ENCODE measurements at regions not wholly inside any gene's neighbourhood (a gene's known extent, or its start where the extent isn't known, plus 50 kb on each side); places are given as distances from the start of the nearest gene placed in this dataset.

GRCh38 chr2:7771781-7772180 is 854.6 kb downstream of the RNF144A start:
- TF ChIP-seq ZNF174 (tag by site-specific recombination; IDR thresholded peaks at IDR 0.05) (no peak), ZNF529 (tag by site-specific recombination; IDR thresholded peaks at IDR 0.05; ENCODE audit: insufficient replicate concordance) (no peak), ZNF629 (tag by site-specific recombination; IDR thresholded peaks at IDR 0.05) (no peak), SCRT1 (tag by site-specific recombination; IDR thresholded peaks at IDR 0.05; ENCODE audit: borderline replicate concordance) (no peak), GFI1B (tag by site-specific recombination; IDR thresholded peaks at IDR 0.05) (no peak), RBAK (tag by site-specific recombination; IDR thresholded peaks at IDR 0.05) (no peak), ZNF560 (tag by site-specific recombination; IDR thresholded peaks at IDR 0.05; ENCODE audit: borderline replicate concordance) (no peak), ZNF404 (tag by site-specific recombination; IDR thresholded peaks at IDR 0.05) (no peak), CTCF (tag by site-specific recombination; IDR thresholded peaks at IDR 0.05) (no peak), ZFP69B (tag by site-specific recombination; IDR thresholded peaks at IDR 0.05) (no peak), ZNF10 (tag by site-specific recombination; IDR thresholded peaks at IDR 0.05) (no peak), PRDM1 (tag by site-specific recombination; IDR thresholded peaks at IDR 0.05) (no peak)
- ChIA-PET CTCF (interaction anchor here (0.6 kb wide), 1 partner anchor 823 kb away, joined by 3 read pairs; no protein-coding TSS in a partner anchor), POLR2A (no interaction called here)

GRCh38 chr2:7773362-7774360 is 856.4 kb downstream of the RNF144A start:
- H3K9me3 ChIP-seq (ENCODE audit: control insufficient read depth, insufficient read depth, low read depth, low read length), result no peaks in the 10 kb centered on the region
- H3K4me1 ChIP-seq (ENCODE audit: control insufficient read depth, insufficient read depth, low read length), result no peaks in the 10 kb centered on the region
- no peak overlapping the region for H3K27ac ChIP-seq (ENCODE audit: extremely low read depth, low read depth, low read length)
- TF ChIP-seq ZNF211 (tag by site-specific recombination; IDR thresholded peaks at IDR 0.05; ENCODE audit: low read depth), result no peak
- TF ChIP-seq, protein P1, sequence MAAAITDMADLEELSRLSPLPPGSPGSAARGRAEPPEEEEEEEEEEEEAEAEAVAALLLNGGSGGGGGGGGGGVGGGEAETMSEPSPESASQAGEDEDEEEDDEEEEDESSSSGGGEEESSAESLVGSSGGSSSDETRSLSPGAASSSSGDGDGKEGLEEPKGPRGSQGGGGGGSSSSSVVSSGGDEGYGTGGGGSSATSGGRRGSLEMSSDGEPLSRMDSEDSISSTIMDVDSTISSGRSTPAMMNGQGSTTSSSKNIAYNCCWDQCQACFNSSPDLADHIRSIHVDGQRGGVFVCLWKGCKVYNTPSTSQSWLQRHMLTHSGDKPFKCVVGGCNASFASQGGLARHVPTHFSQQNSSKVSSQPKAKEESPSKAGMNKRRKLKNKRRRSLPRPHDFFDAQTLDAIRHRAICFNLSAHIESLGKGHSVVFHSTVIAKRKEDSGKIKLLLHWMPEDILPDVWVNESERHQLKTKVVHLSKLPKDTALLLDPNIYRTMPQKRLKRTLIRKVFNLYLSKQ (tag by site-specific recombination; IDR thresholded peaks at IDR 0.05; ENCODE audit: borderline replicate concordance), result no peak
- no peak for TF ChIP-seq ZNF311 (tag by site-specific recombination; IDR thresholded peaks at IDR 0.05; ENCODE audit: borderline replicate concordance)
- POLR2A ChIA-PET, result no interaction called here
- no peak overlapping the region for H3K4me3 ChIP-seq (ENCODE audit: low read depth, low read length)
- CTCF ChIA-PET, result no interaction called here
- no peaks in the 10 kb centered on the region for H3K36me3 ChIP-seq (ENCODE audit: control insufficient read depth in 2 of 2, insufficient read depth in 1 of 2, low read length in 2 of 2)

More at GRCh38 chr2:7771781-7772180, 854.6 kb downstream of the RNF144A start:
- Histone ChIP-seq H3K4me3 (ENCODE audit: low read depth, low read length) (no peak overlapping the region), H3K27ac (ENCODE audit: extremely low read depth, low read depth, low read length) (no peak overlapping the region), H3K36me3 (ENCODE audit: control insufficient read depth in 2 of 2, insufficient read depth in 1 of 2, low read length in 2 of 2) (no peaks in the 10 kb centered on the region), H3K4me1 (ENCODE audit: control insufficient read depth, insufficient read depth, low read length) (no peaks in the 10 kb centered on the region), H3K9me3 (ENCODE audit: control insufficient read depth, insufficient read depth, low read depth, low read length) (no peaks in the 10 kb centered on the region)

GRCh38 chr2:7774481-7774880 is 857.3 kb downstream of the RNF144A start:
- Histone ChIP-seq H3K4me1 (ENCODE audit: control insufficient read depth, insufficient read depth, low read length) (no peaks in the 10 kb centered on the region), H3K9me3 (ENCODE audit: control insufficient read depth, insufficient read depth, low read depth, low read length) (no peaks in the 10 kb centered on the region), H3K27ac (ENCODE audit: extremely low read depth, low read depth, low read length) (no peak overlapping the region), H3K36me3 (ENCODE audit: control insufficient read depth in 2 of 2, insufficient read depth in 1 of 2, low read length in 2 of 2) (no peaks in the 10 kb centered on the region), H3K4me3 (ENCODE audit: low read depth, low read length) (no peak overlapping the region)
- CTCF ChIA-PET, result no interaction called here
- POLR2A ChIA-PET, result no interaction called here
- no peak for TF ChIP-seq ZNF768 (tag by site-specific recombination; IDR thresholded peaks at IDR 0.05)
- no peak for TF ChIP-seq ZNF776 (tag by site-specific recombination; IDR thresholded peaks at IDR 0.05; ENCODE audit: borderline replicate concordance)
- no peak for TF ChIP-seq ZNF585B (tag by site-specific recombination; IDR thresholded peaks at IDR 0.05)
- TF ChIP-seq ZNF548 (tag by site-specific recombination; IDR thresholded peaks at IDR 0.05), result no peak
- TF ChIP-seq ZNF626 (tag by site-specific recombination; IDR thresholded peaks at IDR 0.05), result no peak
- no peak for TF ChIP-seq ZNF623 (tag by site-specific recombination; IDR thresholded peaks at IDR 0.05)
- TF ChIP-seq ZNF133 (tag by site-specific recombination; IDR thresholded peaks at IDR 0.05), result no peak
- TF ChIP-seq ZNF596 (tag by site-specific recombination; IDR thresholded peaks at IDR 0.05), result no peak
- TF ChIP-seq MYNN (tag by site-specific recombination; IDR thresholded peaks at IDR 0.05; ENCODE audit: borderline replicate concordance), result no peak
- no peak for TF ChIP-seq ZNF280D (tag by site-specific recombination; IDR thresholded peaks at IDR 0.05)
- no peak for TF ChIP-seq SP3 (tag by site-specific recombination; IDR thresholded peaks at IDR 0.05)
